GM19452 (cell line): ENCODE measurements at regions not wholly inside any gene's neighbourhood (a gene's known extent, or its start where the extent isn't known, plus 50 kb on each side); places are given as distances from the start of the nearest gene placed in this dataset.
"Not testable (repeated sequence)": the region's sequence is repeated elsewhere in the genome, so short reads cannot be mapped to it uniquely, and the experiment has no call there.

ENCODE experiments used
- ATAC-seq: cut with Tn5 transposase; IDR thresholded peaks from one replicate; pipeline ENCODE4 v1.9.1; 2021; ENCODE audit not compliant: unreplicated experiment

DNA sequence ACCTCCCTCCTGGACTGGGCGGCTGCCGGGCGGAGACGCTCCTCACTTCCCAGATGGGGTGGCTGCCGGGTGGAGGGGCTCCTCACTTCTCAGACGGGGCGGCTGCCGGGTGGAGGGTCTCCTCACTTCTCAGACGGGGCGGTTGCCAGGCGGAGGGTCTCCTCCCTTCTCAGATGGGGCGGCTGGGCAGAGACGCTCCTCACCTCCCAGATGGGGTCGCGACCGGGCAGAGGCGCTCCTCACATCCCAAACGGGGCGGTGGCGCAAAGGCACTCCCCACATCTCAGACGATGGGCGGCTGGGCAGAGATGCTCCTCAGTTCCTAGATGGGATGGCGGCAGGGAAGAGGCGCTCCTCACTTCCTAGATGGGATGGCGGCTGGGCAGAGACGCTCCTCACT, 305.5 kb downstream of the SLITRK5 start:
- not testable (repeated sequence) for ATAC-seq

DNA sequence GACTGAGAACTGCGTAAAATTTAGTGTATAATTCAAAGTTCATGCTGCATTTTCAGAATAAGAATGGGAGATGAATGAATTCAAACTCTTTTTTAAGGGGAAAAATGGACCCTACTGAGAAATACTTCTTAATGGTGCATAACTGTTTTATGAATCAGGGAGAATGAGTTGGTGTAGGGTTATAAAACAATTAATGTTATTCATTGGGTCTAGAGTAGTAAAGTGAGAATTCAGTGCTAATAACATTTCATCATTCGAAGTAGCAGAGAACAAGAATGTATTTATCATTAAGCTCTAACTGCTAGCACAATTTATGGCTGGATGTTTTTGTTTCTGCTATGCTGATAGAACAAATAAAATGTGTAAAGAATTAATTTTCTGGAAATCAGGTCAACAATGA, 310.2 kb downstream of the SLITRK5 start:
- no peak for ATAC-seq

DNA sequence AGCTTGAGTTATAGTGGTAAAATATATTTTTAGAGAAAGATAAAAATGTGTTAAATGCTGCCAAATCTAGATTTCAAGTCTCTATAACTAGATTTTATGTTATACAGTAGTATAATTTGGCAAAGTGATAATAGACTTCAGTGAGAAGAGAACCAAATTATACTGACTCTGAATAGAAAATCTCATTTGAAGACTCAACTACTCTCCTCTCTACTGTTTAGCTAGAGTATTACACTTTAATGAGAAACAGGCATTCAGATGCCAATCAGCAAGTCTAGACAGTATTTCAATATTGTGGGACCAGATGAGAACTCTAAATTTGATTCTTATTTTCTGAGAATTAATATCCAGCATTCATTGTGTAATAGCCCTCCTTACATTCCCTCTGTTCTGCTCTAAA, 311.2 kb downstream of the SLITRK5 start:
- no peak for ATAC-seq

DNA sequence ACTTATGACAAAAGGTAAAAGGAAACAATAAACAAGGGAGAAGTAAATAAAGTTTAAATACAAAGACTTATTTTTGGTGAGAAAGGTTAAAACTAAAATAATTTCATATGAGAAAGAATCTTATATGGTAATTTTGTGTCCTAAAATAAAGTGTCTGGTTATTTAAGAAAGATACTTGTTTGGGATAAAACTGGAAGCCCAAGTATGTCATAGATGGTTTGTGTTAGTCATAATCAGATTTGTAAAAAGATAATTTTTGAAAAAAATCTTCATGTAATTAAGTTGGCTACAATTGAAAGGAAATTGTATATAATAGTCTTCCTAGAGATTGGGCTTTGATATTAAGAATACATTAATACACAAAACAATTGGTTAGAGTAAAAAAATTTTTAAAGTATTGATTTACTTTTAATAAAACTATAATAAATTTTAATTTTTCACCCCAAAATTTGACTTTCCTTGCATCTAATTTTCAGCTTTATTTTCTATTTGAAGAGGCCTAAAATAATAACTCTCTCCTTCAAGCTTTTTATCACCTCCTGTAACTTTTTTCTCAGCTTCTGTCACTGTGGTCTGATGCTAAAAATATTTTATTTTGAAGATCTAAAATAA, 315.6 kb downstream of the SLITRK5 start:
- no peak for ATAC-seq

DNA sequence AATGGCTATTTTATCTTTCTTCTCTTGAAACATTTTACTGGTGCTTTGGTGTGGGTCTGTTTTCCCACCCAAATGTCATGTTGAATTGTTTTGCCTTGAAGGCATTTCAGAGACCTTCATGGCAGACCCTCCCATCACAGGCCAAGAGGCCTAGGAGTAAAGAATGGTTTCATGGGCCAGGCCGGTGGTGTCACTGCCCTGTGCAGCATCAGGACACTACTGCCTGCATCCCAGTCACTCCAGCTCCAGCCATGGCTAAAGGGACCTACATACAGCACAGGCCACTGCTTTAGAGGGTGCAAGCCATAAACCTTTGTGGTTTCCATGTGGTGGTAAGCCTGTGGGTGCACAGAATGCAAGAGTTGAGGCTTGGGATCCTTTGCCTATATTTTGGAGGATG, 326.9 kb downstream of the SLITRK5 start:
- ATAC-seq: no peak

DNA sequence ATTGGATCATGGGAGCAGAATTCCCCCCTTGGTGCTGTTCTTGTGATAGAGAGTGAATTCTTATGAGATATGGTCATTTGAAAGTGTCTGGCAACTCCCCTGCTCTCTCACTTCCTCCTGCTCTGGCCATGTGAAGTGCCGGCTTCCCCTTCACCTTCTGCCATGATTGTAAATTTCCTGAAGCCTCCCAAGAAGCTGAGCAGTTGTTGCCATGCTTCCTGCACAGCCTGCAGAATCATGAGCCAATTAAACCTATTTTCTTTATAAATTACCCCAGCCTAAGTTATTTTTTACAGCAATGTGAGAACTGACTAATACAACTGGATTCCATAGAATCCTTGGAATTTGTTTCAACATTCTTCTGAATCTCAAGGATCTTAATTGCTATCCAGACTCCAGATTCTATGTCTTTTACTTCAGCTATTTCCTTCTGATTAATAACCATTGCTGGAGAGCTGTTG, 328.1 kb downstream of the SLITRK5 start:
- ATAC-seq: no peak

DNA sequence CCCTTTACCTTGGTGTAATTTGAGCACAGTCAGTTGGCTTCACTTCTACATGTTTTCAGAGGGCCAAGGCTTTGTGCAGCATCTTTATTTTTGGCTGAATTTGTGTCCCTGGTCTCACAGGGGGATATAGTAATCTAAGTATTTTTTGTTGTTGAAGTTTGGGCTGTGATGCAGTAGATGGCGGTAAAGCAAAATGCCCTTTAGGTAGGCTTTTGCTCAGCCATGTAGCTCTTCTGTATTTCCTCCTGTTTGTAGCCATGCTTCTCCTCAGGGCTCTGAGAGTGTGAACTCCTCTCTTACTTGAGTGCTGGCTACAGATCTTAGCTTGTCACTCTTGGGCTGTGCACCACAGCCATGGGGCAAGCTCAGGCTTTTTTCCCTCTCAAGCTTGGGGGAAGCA, 328.6 kb downstream of the SLITRK5 start:
- ATAC-seq: no peak

DNA sequence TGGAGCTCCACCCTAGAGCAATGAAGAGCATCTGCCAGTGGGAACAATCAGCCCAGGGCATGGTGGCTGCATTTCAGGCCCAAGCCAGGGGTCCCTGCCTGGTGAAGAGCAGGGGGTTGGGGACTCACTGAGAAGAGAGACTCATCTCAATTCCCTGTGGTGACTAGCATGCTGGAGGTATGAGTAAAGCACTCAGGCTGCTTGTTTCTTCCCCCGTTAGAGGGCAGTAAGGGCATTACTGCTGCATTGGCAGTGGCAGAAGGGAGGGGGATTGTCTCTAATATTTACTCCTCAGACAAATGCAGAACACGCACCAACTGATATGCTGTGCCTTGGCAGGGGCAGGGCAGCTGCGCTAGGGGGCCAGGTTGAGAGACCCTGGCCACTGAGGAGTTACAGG, 329.1 kb downstream of the SLITRK5 start:
- no peak for ATAC-seq

DNA sequence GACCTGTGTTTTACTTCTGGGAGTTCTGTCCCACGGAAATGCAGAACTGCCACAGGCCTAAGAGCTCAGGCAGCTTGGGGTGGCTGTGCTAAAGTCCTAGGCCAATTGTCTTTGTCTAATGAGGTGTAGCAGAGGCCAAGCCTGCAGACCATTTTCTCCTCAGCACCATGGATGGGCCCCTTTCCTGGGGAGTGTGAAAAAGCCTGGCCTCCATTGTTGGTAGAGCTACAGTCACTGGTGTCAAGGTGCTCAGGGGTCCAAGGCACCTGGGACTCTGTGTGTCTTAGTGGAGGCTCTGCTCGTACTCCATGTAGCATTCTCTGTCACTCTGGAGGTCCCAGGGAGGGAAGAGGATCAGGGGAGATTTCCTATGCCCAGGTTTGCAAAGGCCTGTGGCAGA, 329.6 kb downstream of the SLITRK5 start:
- ATAC-seq: no peak

DNA sequence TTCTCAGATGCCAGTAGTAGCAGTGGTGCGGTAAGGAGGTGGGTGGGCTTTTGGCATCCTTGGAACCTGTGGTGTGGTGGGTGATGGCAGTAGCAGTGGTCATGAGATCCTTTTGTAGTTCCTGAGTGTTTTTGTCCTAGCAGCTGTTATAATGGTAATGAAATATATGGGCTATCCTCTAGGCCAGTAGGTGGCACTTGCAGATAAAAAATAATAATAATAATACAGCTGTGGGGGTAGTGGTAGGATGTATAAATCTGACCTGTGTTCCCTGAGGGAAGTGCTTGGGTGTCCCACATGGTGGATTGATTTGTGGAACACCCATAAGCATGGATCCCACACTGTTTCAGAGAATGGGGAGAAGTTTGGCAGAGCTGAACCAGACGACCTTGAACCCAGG, 334.0 kb downstream of the SLITRK5 start:
- no peak for ATAC-seq

DNA sequence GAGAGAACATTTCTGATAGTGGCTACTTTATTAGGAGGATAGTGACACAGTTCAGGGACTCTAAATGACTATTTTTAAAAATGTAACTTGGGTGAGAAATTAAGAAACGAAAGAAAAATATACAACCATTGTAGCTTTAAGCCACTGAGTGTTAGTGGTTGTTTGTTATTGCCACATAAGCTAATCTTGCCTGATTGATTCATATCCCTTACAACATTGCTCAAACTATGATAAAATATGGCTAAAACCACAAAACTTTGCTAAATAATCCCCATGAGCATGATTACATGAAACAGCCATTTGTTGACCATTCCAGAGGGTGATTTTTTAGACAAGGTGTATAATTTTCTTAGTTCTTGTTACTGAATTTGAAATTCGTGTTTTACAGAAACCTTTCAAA, 343.4 kb downstream of the SLITRK5 start:
- ATAC-seq: no peak

DNA sequence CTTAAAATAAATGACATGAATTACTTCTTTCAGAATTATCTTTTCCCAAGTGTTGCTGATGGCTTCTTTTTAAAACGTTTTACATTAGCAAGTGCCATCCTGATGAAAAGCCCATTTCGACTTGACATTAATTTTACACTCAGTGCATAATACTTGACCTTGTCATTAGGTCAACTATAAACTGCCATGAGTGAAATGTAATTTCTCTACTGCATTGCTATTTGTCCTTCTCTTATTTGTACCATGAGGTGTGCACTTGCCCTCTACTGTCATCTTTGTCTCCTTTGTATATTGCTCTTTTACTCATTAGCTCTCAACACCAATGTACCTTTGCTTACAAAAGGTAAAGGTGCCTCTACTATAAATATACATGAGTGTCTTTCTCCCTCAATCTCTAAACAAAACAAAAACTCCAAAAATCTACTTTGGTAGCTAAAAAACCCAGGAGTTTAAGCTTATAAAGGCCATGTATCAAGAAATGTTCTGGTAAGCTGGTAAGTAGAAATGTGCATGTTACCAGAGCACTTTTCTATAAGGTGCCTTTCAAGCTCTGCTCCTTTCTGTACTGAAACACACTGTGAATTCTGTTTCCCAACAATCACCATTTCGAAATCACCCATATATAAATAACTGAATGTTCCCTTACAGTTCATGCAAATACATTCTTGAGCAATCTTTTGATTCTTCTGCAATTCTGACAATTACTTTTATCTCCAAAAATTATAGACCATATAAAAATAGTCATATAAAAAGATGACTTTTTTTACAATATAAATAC, 351.4 kb downstream of the SLITRK5 start:
- ATAC-seq: no peak

DNA sequence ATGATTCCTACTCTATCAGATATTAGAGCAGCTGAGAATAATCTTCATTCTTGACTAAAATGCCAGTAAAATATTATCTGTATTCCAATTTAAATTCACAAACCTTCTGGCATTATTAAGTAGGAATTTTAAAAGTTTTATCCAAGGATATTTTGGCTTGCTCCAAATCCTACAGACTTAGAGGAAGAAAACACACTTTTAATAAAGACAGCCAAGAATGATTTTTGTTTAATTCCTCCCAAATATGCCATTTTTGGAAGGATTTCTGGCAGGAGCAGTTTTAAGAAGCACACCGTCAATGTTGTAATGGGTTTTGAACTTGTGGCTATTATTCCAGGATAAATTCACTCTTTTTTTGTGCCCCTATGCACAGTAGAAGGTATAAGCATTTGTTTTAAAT, 355.1 kb downstream of the SLITRK5 start:
- ATAC-seq: no peak

DNA sequence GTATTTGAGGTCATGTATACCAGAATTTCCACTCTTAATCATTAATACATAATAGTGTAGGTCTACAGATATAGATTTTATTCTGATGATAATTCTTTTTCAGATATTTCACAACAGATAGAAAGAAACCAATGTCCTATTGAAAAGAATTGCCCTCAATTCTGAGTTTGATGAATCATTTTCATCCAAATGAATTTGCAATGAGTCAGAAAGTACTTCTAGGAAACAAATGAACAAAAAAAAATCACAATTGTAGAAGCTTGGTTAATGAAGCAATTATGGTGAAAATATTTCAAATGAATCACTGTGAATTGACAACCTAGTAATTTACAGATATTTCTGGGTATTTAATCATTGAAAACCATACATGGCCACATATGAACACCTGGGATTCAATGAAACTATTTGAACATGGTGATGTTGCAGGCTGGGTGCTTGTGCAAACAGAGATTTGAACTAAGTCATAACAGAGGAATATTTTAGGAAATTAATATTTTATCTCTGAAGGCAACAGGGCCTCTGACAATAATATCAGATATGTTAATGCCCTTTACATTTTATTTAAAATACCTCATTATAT, 360.9 kb downstream of the SLITRK5 start:
- ATAC-seq: no peak

DNA sequence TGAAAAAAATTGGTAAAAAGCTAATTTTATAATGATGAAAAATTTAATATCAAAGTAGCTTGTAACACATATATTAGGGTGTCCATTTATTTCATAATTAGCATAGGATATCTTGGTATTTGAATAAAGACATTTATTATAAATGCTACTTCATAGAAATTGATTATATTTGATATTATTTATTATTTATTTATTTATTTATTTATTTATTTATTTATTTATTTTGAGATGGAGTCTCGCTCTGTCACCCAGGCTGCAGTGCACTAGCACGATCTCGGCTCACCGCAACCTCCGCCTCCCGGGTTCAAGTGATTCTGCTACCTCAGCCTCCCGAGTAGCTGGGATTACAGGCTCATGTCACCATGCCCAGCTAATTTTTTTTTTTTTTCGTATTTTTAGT, 365.0 kb downstream of the SLITRK5 start:
- not testable (repeated sequence) for ATAC-seq

DNA sequence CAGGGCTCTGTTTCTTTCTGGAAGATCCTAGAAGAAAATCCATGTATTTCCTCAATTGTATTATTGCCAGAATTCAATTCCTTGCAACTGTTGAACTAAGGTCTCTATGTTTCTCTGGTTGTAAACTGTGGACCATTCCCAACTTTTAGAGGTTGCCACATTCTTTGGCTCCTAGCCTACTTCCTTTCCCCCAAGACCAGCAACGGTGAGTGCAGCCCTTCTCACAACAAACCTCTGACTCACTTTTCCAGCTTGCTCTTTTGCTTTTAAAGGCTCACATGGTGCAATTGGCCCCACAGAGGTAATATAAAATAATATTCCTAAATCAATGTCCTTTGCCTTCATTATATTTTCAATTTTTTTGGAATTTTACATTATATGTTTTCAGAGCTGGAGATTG, 371.3 kb downstream of the SLITRK5 start:
- no peak for ATAC-seq

DNA sequence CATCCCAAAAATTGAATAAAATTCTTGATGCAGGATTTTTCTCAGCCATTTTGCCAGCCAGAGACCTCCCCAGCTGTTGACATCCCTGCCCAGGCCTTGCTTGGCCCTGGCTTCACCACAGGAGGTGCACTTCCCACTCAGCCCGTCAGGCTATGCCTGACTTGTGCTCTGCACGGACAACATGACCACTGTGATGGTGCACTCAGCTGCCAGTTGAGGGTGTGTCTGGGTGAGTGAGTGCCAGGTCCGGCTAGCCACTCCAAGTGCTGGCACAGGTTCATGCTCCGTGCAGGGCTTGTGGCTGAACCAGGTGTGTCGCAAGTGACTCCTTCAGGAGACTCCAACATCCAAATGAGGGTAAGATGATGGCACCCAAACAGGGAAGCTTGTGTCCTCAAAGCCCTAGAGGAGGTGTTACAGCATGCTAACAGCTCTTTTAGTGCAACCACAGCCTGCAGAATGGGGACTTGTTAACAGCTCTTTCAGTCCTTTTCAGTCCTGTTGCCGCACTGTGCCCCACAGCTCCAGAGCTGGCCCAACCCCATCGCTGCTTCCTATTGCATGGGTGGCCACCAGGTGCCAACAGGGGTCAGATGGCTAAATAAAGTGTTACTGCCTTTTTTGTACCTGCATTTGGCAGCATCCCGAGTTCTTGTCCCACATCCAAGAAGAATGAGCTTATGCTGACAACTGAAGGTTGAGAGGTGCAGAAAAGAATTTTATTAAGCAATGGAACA, 380.7 kb downstream of the SLITRK5 start:
- ATAC-seq: no peak

DNA sequence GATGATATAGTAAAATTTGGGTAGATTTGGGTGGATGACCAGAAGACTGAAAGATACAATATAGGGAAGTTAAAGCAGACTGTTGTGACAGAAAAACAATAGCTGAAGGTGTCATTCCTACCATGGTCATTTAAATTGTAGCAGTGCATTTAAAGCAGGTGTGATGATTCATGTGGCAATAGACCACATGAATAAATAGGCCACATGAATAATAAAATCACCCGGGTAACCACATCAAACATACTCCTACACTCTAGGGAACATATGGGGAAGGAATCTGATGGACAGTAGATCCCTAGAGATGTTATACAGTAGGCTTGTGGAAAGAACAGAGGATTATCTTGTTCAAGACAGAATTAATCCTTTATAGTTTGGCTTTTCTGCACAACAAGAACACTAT, 392.6 kb downstream of the SLITRK5 start:
- no peak for ATAC-seq

DNA sequence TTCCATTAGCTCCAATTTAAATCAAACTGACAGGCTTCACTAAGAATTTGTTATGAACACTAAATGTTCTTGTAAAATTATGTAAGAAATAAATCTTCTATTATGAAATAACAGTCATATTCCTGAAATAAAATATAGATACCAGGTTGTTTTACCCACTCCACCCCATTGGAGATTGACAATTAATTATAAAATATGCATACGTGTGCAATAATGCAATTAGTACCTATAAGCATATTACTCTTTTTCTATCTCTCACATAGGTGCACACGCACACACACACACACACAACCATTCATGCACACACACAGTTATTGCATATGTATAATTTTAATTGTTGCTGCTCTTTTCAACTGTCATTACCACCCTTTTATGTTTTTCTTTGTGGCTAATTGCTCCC, 395.7 kb downstream of the SLITRK5 start:
- no peak for ATAC-seq

DNA sequence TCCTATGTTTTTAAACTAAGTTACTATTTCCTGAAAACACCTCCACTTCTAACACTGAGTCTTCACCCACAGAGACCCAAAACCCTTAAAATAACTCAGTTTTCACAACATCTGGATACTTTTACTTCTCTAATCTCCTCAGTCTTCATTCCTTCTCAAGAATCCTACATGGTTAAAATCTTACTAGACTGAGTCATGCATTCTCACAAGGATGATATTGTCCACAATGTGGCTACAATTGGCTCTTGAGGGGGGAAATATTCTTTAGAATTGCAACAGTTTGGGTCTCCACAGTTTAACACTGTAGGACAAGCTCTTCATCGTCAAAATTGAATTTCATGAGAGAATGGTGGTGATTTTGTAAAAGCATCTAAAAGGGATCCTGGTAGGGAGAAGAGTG, 397.1 kb downstream of the SLITRK5 start:
- no peak for ATAC-seq

DNA sequence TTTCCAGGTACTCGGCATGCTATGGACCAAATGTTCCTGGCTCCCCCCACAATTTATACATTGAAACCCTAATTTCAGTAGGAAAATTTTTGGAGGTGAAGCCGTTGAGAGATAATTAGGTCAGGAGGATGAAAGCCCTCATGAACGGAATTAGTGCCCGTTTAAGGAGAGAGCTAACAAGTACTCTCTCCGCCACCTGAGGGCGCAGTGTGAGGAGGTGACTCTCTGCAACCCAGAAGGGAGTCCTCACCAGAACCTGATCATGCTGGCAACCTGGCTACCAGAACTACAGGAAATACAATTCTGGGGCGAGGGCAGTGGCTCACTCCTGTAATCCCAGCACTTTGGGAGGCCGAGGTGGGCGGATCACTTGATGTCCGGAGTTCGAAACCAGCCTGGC, 397.8 kb downstream of the SLITRK5 start:
- no peak for ATAC-seq

DNA sequence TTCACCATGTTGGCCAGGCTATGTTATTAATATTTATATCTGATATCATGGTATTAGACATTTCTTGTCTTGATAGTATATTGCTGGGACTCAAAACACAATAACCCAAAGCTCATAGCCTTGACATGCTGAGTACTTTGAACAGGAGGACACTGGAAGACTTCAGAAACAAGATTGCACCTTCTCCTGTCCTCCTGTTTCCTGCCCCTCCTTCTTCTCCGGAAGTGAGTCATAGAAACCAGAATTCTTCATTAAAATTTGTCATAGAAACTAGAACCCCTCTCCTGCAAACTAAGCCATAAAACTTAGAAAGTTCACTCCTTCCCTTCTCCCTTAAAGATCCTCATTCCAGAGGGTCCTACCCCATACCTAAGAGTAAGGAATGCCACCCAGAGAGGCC, 400.2 kb downstream of the SLITRK5 start:
- no peak for ATAC-seq
